Panc1 (cell line): ENCODE measurements at regions not wholly inside any gene's neighbourhood (a gene's known extent, or its start where the extent isn't known, plus 50 kb on each side); places are given as distances from the start of the nearest gene placed in this dataset.

Source experiments
- ATAC-seq: fragments of 200-7000 bp; cut with Tn5 transposase; 2 replicates; pipeline ENCODE4 v1.9.1; 2020; ENCODE audit warnings: mild to moderate bottlenecking, moderate library complexity
- BruUV-seq: library from RNA; stranded (reverse); fragments of 400-500 nt; replicated peaks from 2 replicates; lab custom pipeline; 2021; lab: Mats Ljungman, UMichigan
- CTCF ChIA-PET: fragments of 300-600 bp; sonication (Branson Sonifier 250); formaldehyde crosslinking; loops from one replicate; lab custom pipeline; 2022; ENCODE audit warnings: antibody characterized with exemption; lab: Charles Lee
- POLR2A ChIA-PET: fragments of 300-600 bp; sonication (Branson Sonifier 250); formaldehyde crosslinking; loops from one replicate; lab custom pipeline; 2022; ENCODE audit warnings: antibody characterized with exemption; lab: Charles Lee
- DNase-seq: peaks from one replicate; pipeline ENCODE4 v3.0.0-alpha.2; 2010; ENCODE audit warnings: low read depth, low spot score
- H3K27ac ChIP-seq: 2 replicates; pipeline ENCODE4 v1.5.1; 2011; ENCODE audit warnings: mild to moderate bottlenecking, low read length, inconsistent platforms
- H3K27me3 ChIP-seq: fragments of 200-500 bp; sonication (Bioruptor generic); 2 replicates; pipeline ENCODE4 v1.6.0; 2014; ENCODE audit warnings: low read length, inconsistent platforms; ENCODE audit not compliant: control insufficient read depth, insufficient read depth
- H3K36me3 ChIP-seq: fragments of 200-500 bp; sonication (Bioruptor generic); 2 replicates; pipeline ENCODE4 v1.5.1; 2014; ENCODE audit warnings: inconsistent platforms, mild to moderate bottlenecking, low read length, moderate library complexity; ENCODE audit not compliant: control insufficient read depth, insufficient read depth
- H3K4me1 ChIP-seq: 2 replicates; pipeline ENCODE4 v1.5.1; 2011; ENCODE audit warnings: inconsistent platforms, mild to moderate bottlenecking, low read length, moderate library complexity; ENCODE audit not compliant: control insufficient read depth, insufficient read depth
- H3K4me3 ChIP-seq, 2 experiments: 2 replicates each; pipeline ENCODE4 v1.5.1; 2011 to 2012; ENCODE audit warnings: low read depth in 2 of 2, low read length in 2 of 2, mild to moderate bottlenecking in 2 of 2, inconsistent platforms in 1 of 2, moderate library complexity in 1 of 2
- H3K9me3 ChIP-seq: fragments of 200-500 bp; sonication (Bioruptor generic); 2 replicates; pipeline ENCODE4 v1.5.1; 2014; ENCODE audit warnings: low read depth, mild to moderate bottlenecking, inconsistent platforms, low read length, moderate library complexity; ENCODE audit not compliant: control insufficient read depth, insufficient read depth
- CTCF ChIP-seq: fragments of 450-650 bp; IDR thresholded peaks from 2 replicates; pipeline ENCODE4 v1.5.1; 2017; ENCODE audit warnings: mild to moderate bottlenecking
- POLR2AphosphoS5 ChIP-seq: IDR thresholded peaks from 2 replicates; pipeline ENCODE4 v1.6.1; 2012; ENCODE audit warnings: mild to moderate bottlenecking, low read depth, low read length, moderate library complexity
- REST ChIP-seq, 2 experiments: IDR thresholded peaks; 2 replicates each; pipeline ENCODE4 v1.6.1; 2011 to 2012; ENCODE audit warnings: low read depth in 2 of 2, control low read depth in 1 of 2, low read length in 1 of 2, mild to moderate bottlenecking in 1 of 2, moderate library complexity in 1 of 2; ENCODE audit not compliant: insufficient read depth in 1 of 2
- SIN3A ChIP-seq: IDR thresholded peaks from 2 replicates; pipeline ENCODE4 v1.6.1; 2012; ENCODE audit warnings: low read depth, mild to moderate bottlenecking, low read length, moderate library complexity, borderline replicate concordance; ENCODE audit not compliant: insufficient read depth
- TCF7L2 ChIP-seq: IDR thresholded peaks from 2 replicates; pipeline ENCODE4 v1.6.1; 2011; ENCODE audit warnings: mild to moderate bottlenecking, low read depth, low read length, inconsistent platforms
- in situ Hi-C: cut with HindIII; loops from 2 replicates; pipeline ENCODE4 v1.10.0; 2016; ENCODE audit warnings: low sequenced_read_pairs, low pct_unique_long_range_greater_than_20kb
- intact Hi-C: fragments of 100-400 bp; cut with micrococcal nuclease; formaldehyde crosslinking; loops from one replicate; pipeline ENCODE4 v1.10.0; 2022; ENCODE audit not compliant: unreplicated experiment

- Histone ChIP-seq H3K4me3 (no peak overlapping the region), H3K4me1 (no peaks in the 10 kb centered on the region), H3K36me3 (no peaks in the 10 kb centered on the region), H3K9me3 (no peaks in the 10 kb centered on the region), H3K27ac (no peak overlapping the region), H3K27me3 (no peaks in the 10 kb centered on the region)
- ChIA-PET CTCF (no interaction called here), POLR2A (no interaction called here)
- in situ Hi-C loops: no loop called here
- ATAC-seq (no peak), DNase-seq (no peak)
- TF ChIP-seq TCF7L2: no peak
- TF ChIP-seq SIN3A: no peak
- no peak for TF ChIP-seq REST (IDR thresholded peaks at IDR 0.05; ENCODE audit: insufficient read depth in 1 of 2, low read depth in 2 of 2, low read length in 1 of 2)
- TF ChIP-seq CTCF: no peak
- intact Hi-C loops: no loop called here
- no TSS peak for BruUV-seq
Measured at GRCh38 chr4:187799735-187800134, 195.8 kb upstream of the ZFP42 start.

DNA sequence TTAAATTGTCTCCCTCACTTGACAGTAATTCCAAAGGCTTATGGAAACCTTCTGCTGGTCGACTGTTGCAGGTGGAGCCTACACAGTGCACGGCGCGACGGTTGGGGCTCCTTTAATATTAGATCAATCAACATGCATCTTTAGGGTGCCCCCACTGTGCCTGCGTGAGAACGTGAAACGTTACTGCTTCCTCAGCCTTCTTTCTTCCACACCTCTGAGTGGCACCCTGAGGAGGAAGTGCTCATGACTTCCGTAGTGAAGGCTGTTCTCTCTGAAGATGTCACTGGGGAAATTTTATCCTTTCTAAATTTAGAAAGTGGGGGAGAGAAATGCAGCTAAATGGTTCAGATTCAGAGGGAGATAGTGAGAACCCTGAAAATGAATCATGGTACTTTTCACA is 184.0 kb upstream of the ZFP42 start:
- in situ Hi-C loops: no loop called here
- CTCF ChIA-PET: no interaction called here
- H3K9me3 ChIP-seq: no peaks in the 10 kb centered on the region
- ATAC-seq (no peak), DNase-seq (no peak)
- POLR2A ChIA-PET: no interaction called here
- TF ChIP-seq REST (IDR thresholded peaks at IDR 0.05; ENCODE audit: insufficient read depth in 1 of 2, low read depth in 2 of 2, low read length in 1 of 2) (no peak), CTCF (no peak), TCF7L2 (no peak), POLR2AphosphoS5 (no peak), SIN3A (no peak)
- H3K27me3 ChIP-seq: no peaks in the 10 kb centered on the region
- no peak overlapping the region for H3K27ac ChIP-seq
- no TSS peak for BruUV-seq
- no peaks in the 10 kb centered on the region for H3K4me1 ChIP-seq
- H3K4me3 ChIP-seq: no peak overlapping the region
- intact Hi-C loops: no loop called here
- H3K36me3 ChIP-seq: no peaks in the 10 kb centered on the region
